ENCODE measurements at regions not wholly inside any gene's neighbourhood (a gene's known extent, or its start where the extent isn't known, plus 50 kb on each side); places are given as distances from the start of the nearest gene placed in this dataset.
A peak's percentile ranks its signal among the peaks of the same experiment; 100 is the strongest.

- no peak for DNase-seq
- no peak overlapping the region for H3K27ac Mint-ChIP-seq
- H3K4me1 Mint-ChIP-seq = no peaks in the 10 kb centered on the region
- peaks cover 1 to 20% (median 17%) of the 10 kb centered on the region in 3 donors for H3K27me3 Mint-ChIP-seq
- no peak overlapping the region for H3K4me3 Mint-ChIP-seq
- no peaks in the 10 kb centered on the region for H3K36me3 Mint-ChIP-seq
- ATAC-seq (ENCODE audit: low read depth in 2 of 2) = no peak
- H3K9me3 Mint-ChIP-seq = no peaks in the 10 kb centered on the region
Measured at GRCh38 chr14:51448831-51449670, 202.7 kb upstream of the FRMD6 start.

- H3K27ac Mint-ChIP-seq = no peak overlapping the region
- H3K27me3 Mint-ChIP-seq = peaks cover 0 to 20% (median 12%) of the 10 kb centered on the region in 3 donors
- H3K4me3 Mint-ChIP-seq = no peak overlapping the region
- no peaks in the 10 kb centered on the region for H3K9me3 Mint-ChIP-seq
- DNase-seq = no peak
- no peaks in the 10 kb centered on the region for H3K4me1 Mint-ChIP-seq
- ATAC-seq (ENCODE audit: low read depth in 2 of 2) = no peak
- H3K36me3 Mint-ChIP-seq = no peaks in the 10 kb centered on the region
Measured at GRCh38 chr14:51449681-51450080, 202.0 kb upstream of the FRMD6 start.

- H3K27me3 Mint-ChIP-seq = peaks cover 10 to 16% (median 11%) of the 10 kb centered on the region in 3 donors
- no peak for ATAC-seq (ENCODE audit: low read depth in 2 of 2)
- no peak overlapping the region for H3K27ac Mint-ChIP-seq
- H3K9me3 Mint-ChIP-seq = peaks cover 0 to 8% (median 2%) of the 10 kb centered on the region in 7 donors
- H3K4me1 Mint-ChIP-seq = no peaks in the 10 kb centered on the region
- H3K4me3 Mint-ChIP-seq = no peak overlapping the region
- H3K36me3 Mint-ChIP-seq = no peaks in the 10 kb centered on the region
- no peak for DNase-seq
Measured at GRCh38 chr14:51451561-51451960, 200.1 kb upstream of the FRMD6 start.

- Mint-ChIP-seq H3K9me3 (peaks cover 0 to 11% (median 3%) of the 10 kb centered on the region in 7 donors), H3K27ac (no peak overlapping the region), H3K4me1 (no peaks in the 10 kb centered on the region), H3K36me3 (no peaks in the 10 kb centered on the region), H3K4me3 (no peak overlapping the region), H3K27me3 (peaks cover 0 to 24% (median 6%) of the 10 kb centered on the region in 3 donors)
- ATAC-seq (ENCODE audit: low read depth in 2 of 2) (no peak), DNase-seq (no peak)
Measured at GRCh38 chr14:51453869-51454268, 197.8 kb upstream of the FRMD6 start.

- no peak for ATAC-seq (ENCODE audit: low read depth in 2 of 2)
- no peaks in the 10 kb centered on the region for H3K36me3 Mint-ChIP-seq
Measured at GRCh38 chr14:51454351-51454750, 197.4 kb upstream of the FRMD6 start.

GRCh38 chr14:51455041-51455835 lies 196.5 kb upstream of the FRMD6 start:
- Mint-ChIP-seq H3K27ac (peak overlapping the region in 1 of 6 donors; percentile 31), H3K27me3 (peaks cover 0 to 24% (median 6%) of the 10 kb centered on the region in 3 donors)
- no peak for ATAC-seq (ENCODE audit: low read depth in 2 of 2)

More at GRCh38 chr14:51454351-51454750, 197.4 kb upstream of the FRMD6 start:
- H3K27me3 Mint-ChIP-seq = peaks cover 0 to 24% (median 6%) of the 10 kb centered on the region in 3 donors
- H3K27ac Mint-ChIP-seq = no peak overlapping the region
- no peaks in the 10 kb centered on the region for H3K4me1 Mint-ChIP-seq
- H3K9me3 Mint-ChIP-seq = peaks cover 0 to 11% (median 3%) of the 10 kb centered on the region in 7 donors
- no peak overlapping the region for H3K4me3 Mint-ChIP-seq
- DNase-seq = no peak

GRCh38 chr14:51457843-51458562 lies 193.7 kb upstream of the FRMD6 start:
- peaks cover 0 to 11% (median 3%) of the 10 kb centered on the region in 7 donors for H3K9me3 Mint-ChIP-seq
- no peak for DNase-seq
- H3K27ac Mint-ChIP-seq = no peak overlapping the region
- no peaks in the 10 kb centered on the region for H3K36me3 Mint-ChIP-seq
- H3K27me3 Mint-ChIP-seq = peaks cover 0 to 24% (median 5%) of the 10 kb centered on the region in 3 donors
- no peaks in the 10 kb centered on the region for H3K4me1 Mint-ChIP-seq
- ATAC-seq (ENCODE audit: low read depth in 2 of 2) = no peak
- H3K4me3 Mint-ChIP-seq = no peak overlapping the region

More at GRCh38 chr14:51455041-51455835, 196.5 kb upstream of the FRMD6 start:
- Mint-ChIP-seq H3K36me3 (no peaks in the 10 kb centered on the region), H3K9me3 (peaks cover 0 to 11% (median 3%) of the 10 kb centered on the region in 7 donors), H3K4me3 (no peak overlapping the region), H3K4me1 (no peaks in the 10 kb centered on the region)
- no peak for DNase-seq

- H3K27me3 Mint-ChIP-seq = peaks cover 0 to 24% (median 5%) of the 10 kb centered on the region in 3 donors
- no peak overlapping the region for H3K4me3 Mint-ChIP-seq
- H3K4me1 Mint-ChIP-seq = no peaks in the 10 kb centered on the region
- H3K27ac Mint-ChIP-seq = no peak overlapping the region
- H3K9me3 Mint-ChIP-seq = peaks cover 0 to 11% (median 3%) of the 10 kb centered on the region in 7 donors
- no peak for ATAC-seq (ENCODE audit: low read depth in 2 of 2)
- DNase-seq = no peak
- no peaks in the 10 kb centered on the region for H3K36me3 Mint-ChIP-seq
Measured at GRCh38 chr14:51458563-51458955, 193.2 kb upstream of the FRMD6 start.

GRCh38 chr14:51460011-51460410 lies 191.7 kb upstream of the FRMD6 start:
- DNase-seq (no peak), ATAC-seq (ENCODE audit: low read depth in 2 of 2) (no peak)
- H3K4me3 Mint-ChIP-seq = no peak overlapping the region
- H3K4me1 Mint-ChIP-seq = no peaks in the 10 kb centered on the region
- H3K36me3 Mint-ChIP-seq = no peaks in the 10 kb centered on the region
- no peak overlapping the region for H3K27ac Mint-ChIP-seq
- peaks cover 0 to 24% (median 5%) of the 10 kb centered on the region in 3 donors for H3K27me3 Mint-ChIP-seq
- peaks cover 0 to 11% (median 3%) of the 10 kb centered on the region in 7 donors for H3K9me3 Mint-ChIP-seq

GRCh38 chr14:51462182-51462581 lies 189.5 kb upstream of the FRMD6 start:
- ATAC-seq (ENCODE audit: low read depth in 2 of 2) (no peak), DNase-seq (no peak)
- peaks cover 0 to 5% (median 0%) of the 10 kb centered on the region in 7 donors for H3K9me3 Mint-ChIP-seq
- H3K4me1 Mint-ChIP-seq = no peaks in the 10 kb centered on the region
- no peak overlapping the region for H3K4me3 Mint-ChIP-seq
- H3K36me3 Mint-ChIP-seq = no peaks in the 10 kb centered on the region
- H3K27ac Mint-ChIP-seq = peak overlapping the region in 1 of 6 donors; percentile 65
- H3K27me3 Mint-ChIP-seq = peaks cover 0 to 8% (median 5%) of the 10 kb centered on the region in 3 donors

GRCh38 chr14:51462706-51463105 lies 189.0 kb upstream of the FRMD6 start:
- ATAC-seq (ENCODE audit: low read depth in 2 of 2) (no peak), DNase-seq (no peak)
- H3K9me3 Mint-ChIP-seq = peaks cover 0 to 7% (median 0%) of the 10 kb centered on the region in 7 donors
- H3K4me1 Mint-ChIP-seq = no peaks in the 10 kb centered on the region
- no peak overlapping the region for H3K4me3 Mint-ChIP-seq
- no peaks in the 10 kb centered on the region for H3K36me3 Mint-ChIP-seq
- no peak overlapping the region for H3K27ac Mint-ChIP-seq
- H3K27me3 Mint-ChIP-seq = peaks cover 0 to 5% (median 3%) of the 10 kb centered on the region in 3 donors

- Mint-ChIP-seq H3K36me3 (no peaks in the 10 kb centered on the region), H3K4me1 (no peaks in the 10 kb centered on the region), H3K9me3 (peaks cover 0 to 9% (median 0%) of the 10 kb centered on the region in 7 donors), H3K27me3 (peaks cover 0 to 5% (median 0%) of the 10 kb centered on the region in 3 donors), H3K4me3 (no peak overlapping the region), H3K27ac (no peak overlapping the region)
- DNase-seq (no peak), ATAC-seq (ENCODE audit: low read depth in 2 of 2) (no peak)
Measured at GRCh38 chr14:51463461-51463860, 188.2 kb upstream of the FRMD6 start.

- H3K4me1 Mint-ChIP-seq = no peaks in the 10 kb centered on the region
- H3K27ac Mint-ChIP-seq = no peak overlapping the region
- H3K36me3 Mint-ChIP-seq = no peaks in the 10 kb centered on the region
- H3K4me3 Mint-ChIP-seq = no peak overlapping the region
- ATAC-seq (ENCODE audit: low read depth in 2 of 2) (no peak), DNase-seq (no peak)
- H3K27me3 Mint-ChIP-seq = peaks cover 0 to 5% (median 0%) of the 10 kb centered on the region in 3 donors
- peaks cover 0 to 12% (median 0%) of the 10 kb centered on the region in 7 donors for H3K9me3 Mint-ChIP-seq
Measured at GRCh38 chr14:51464411-51464810, 187.3 kb upstream of the FRMD6 start.

Measured in naive B cell (primary cell).